ENCODE measurements at regions not wholly inside any gene's neighbourhood (a gene's known extent, or its start where the extent isn't known, plus 50 kb on each side); places are given as distances from the start of the nearest gene placed in this dataset.

DNA sequence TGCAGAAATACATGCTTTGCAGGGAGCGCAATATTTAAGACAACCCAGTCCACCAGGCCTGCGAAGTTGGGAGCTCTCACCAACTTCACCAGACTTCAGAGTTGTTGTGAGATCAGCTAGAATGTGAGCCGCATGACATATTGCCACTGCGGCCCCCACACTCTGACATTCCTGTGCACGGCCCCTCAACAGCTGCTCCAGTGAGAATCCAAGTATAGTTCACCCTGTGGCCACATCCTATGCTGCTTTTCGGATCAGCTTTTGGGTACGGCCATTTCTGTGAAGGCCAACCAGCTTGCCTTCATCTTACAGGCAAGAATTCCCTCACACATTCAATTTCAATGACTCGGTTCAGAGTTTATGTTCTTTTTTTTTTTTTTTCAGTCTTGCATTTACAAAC, 177.8 kb downstream of the SOX11 start:
- TF ChIP-seq RAD21 (conservative IDR thresholded peaks at IDR 0.05): no peak
- TF ChIP-seq TAF1 (IDR thresholded peaks at IDR 0.05; ENCODE audit: low read depth): no peak
- TF ChIP-seq EZH2 (IDR thresholded peaks at IDR 0.05; ENCODE audit: borderline replicate concordance, insufficient read depth, low read length, poor library complexity, severe bottlenecking): no peak
- no peak for TF ChIP-seq SMC3 (conservative IDR thresholded peaks at IDR 0.05; ENCODE audit: poor library complexity)
- TF ChIP-seq, protein P1, sequence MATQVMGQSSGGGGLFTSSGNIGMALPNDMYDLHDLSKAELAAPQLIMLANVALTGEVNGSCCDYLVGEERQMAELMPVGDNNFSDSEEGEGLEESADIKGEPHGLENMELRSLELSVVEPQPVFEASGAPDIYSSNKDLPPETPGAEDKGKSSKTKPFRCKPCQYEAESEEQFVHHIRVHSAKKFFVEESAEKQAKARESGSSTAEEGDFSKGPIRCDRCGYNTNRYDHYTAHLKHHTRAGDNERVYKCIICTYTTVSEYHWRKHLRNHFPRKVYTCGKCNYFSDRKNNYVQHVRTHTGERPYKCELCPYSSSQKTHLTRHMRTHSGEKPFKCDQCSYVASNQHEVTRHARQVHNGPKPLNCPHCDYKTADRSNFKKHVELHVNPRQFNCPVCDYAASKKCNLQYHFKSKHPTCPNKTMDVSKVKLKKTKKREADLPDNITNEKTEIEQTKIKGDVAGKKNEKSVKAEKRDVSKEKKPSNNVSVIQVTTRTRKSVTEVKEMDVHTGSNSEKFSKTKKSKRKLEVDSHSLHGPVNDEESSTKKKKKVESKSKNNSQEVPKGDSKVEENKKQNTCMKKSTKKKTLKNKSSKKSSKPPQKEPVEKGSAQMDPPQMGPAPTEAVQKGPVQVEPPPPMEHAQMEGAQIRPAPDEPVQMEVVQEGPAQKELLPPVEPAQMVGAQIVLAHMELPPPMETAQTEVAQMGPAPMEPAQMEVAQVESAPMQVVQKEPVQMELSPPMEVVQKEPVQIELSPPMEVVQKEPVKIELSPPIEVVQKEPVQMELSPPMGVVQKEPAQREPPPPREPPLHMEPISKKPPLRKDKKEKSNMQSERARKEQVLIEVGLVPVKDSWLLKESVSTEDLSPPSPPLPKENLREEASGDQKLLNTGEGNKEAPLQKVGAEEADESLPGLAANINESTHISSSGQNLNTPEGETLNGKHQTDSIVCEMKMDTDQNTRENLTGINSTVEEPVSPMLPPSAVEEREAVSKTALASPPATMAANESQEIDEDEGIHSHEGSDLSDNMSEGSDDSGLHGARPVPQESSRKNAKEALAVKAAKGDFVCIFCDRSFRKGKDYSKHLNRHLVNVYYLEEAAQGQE (IDR thresholded peaks at IDR 0.05; ENCODE audit: borderline replicate concordance): no peak
- no peak for TF ChIP-seq POLR2AphosphoS5 (IDR thresholded peaks at IDR 0.05)
- H3K9me3 ChIP-seq (ENCODE audit: low read length): no peaks in the 10 kb centered on the region
- no peaks in the 10 kb centered on the region for H4K20me1 ChIP-seq (ENCODE audit: insufficient read depth)
- H2AFZ ChIP-seq (ENCODE audit: low read depth, low read length): no peak overlapping the region
- no peaks in the 10 kb centered on the region for H3K36me3 ChIP-seq (ENCODE audit: insufficient read depth, low read length)
- H3K9ac ChIP-seq (ENCODE audit: low read length): no peak overlapping the region
- no peaks in the 10 kb centered on the region for H3F3A ChIP-seq (ENCODE audit: insufficient read depth, low read length, poor library complexity, severe bottlenecking)
- no peaks in the 10 kb centered on the region for H3K9me2 ChIP-seq (ENCODE audit: insufficient read depth, low read length)
- no peak overlapping the region for H3K27ac ChIP-seq (ENCODE audit: low read length)
- no peak overlapping the region for H3K4me2 ChIP-seq (ENCODE audit: low read length)
- no peaks in the 10 kb centered on the region for H3K79me2 ChIP-seq (replicated peaks; ENCODE audit: insufficient read depth, low read length)
- H3K4me3 ChIP-seq (ENCODE audit: low read length): no peak overlapping the region
- H3K27me3 ChIP-seq (ENCODE audit: insufficient read depth, low read depth, low read length): no peaks in the 10 kb centered on the region

DNA sequence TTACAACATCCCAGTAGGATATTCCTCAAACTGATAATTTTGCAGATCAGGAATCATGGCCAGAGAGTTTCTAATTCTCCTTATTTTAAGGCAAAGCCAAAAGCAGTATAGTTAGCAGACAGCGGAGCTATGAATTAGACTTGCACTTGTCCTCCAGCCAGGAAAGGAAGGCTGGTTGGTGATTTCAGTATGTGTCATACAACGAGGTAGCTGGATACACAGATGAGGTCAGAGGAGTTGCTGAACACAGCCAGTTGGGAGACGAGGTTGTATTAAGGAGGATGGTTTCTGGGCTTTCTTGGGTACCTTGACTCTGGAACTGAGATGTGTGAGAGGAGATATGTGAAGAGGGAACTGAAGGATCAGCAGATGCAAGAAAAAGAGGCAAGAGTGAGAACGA, 185.2 kb downstream of the SOX11 start:
- H2AFZ ChIP-seq (ENCODE audit: low read depth, low read length): no peak overlapping the region
- peaks cover 4% of the 10 kb centered on the region for H3K9me3 ChIP-seq (ENCODE audit: low read length)
- H3K9ac ChIP-seq (ENCODE audit: low read length): no peak overlapping the region
- no peaks in the 10 kb centered on the region for H3K36me3 ChIP-seq (ENCODE audit: insufficient read depth, low read length)
- H3K4me2 ChIP-seq (ENCODE audit: low read length): no peak overlapping the region
- TF ChIP-seq, protein P1 (IDR thresholded peaks at IDR 0.05; ENCODE audit: borderline replicate concordance): no peak
- no peak for TF ChIP-seq TAF1 (IDR thresholded peaks at IDR 0.05; ENCODE audit: low read depth)
- TF ChIP-seq MXI1 (conservative IDR thresholded peaks at IDR 0.05; ENCODE audit: poor library complexity, severe bottlenecking): no peak
- TF ChIP-seq, protein P2, sequence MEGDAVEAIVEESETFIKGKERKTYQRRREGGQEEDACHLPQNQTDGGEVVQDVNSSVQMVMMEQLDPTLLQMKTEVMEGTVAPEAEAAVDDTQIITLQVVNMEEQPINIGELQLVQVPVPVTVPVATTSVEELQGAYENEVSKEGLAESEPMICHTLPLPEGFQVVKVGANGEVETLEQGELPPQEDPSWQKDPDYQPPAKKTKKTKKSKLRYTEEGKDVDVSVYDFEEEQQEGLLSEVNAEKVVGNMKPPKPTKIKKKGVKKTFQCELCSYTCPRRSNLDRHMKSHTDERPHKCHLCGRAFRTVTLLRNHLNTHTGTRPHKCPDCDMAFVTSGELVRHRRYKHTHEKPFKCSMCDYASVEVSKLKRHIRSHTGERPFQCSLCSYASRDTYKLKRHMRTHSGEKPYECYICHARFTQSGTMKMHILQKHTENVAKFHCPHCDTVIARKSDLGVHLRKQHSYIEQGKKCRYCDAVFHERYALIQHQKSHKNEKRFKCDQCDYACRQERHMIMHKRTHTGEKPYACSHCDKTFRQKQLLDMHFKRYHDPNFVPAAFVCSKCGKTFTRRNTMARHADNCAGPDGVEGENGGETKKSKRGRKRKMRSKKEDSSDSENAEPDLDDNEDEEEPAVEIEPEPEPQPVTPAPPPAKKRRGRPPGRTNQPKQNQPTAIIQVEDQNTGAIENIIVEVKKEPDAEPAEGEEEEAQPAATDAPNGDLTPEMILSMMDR (IDR thresholded peaks at IDR 0.05; ENCODE audit: poor library complexity, severe bottlenecking): no peak
- TF ChIP-seq SMC3 (conservative IDR thresholded peaks at IDR 0.05; ENCODE audit: poor library complexity): no peak
- no peaks in the 10 kb centered on the region for H3K9me2 ChIP-seq (ENCODE audit: insufficient read depth, low read length)
- no peaks in the 10 kb centered on the region for H3K79me2 ChIP-seq (replicated peaks; ENCODE audit: insufficient read depth, low read length)
- H4K20me1 ChIP-seq (ENCODE audit: insufficient read depth): no peaks in the 10 kb centered on the region
- no peaks in the 10 kb centered on the region for H3K27me3 ChIP-seq (ENCODE audit: insufficient read depth, low read depth, low read length)
- H3K27ac ChIP-seq (ENCODE audit: low read length): no peak overlapping the region
- H3F3A ChIP-seq (ENCODE audit: insufficient read depth, low read length, poor library complexity, severe bottlenecking): no peaks in the 10 kb centered on the region
- no peak overlapping the region for H3K4me3 ChIP-seq (ENCODE audit: low read length)

All from neural cell (in vitro differentiated cells).